ENCODE measurements at regions not wholly inside any gene's neighbourhood (a gene's known extent, or its start where the extent isn't known, plus 50 kb on each side); places are given as distances from the start of the nearest gene placed in this dataset.
"Not testable (repeated sequence)": the region's sequence is repeated elsewhere in the genome, so short reads cannot be mapped to it uniquely, and the experiment has no call there.

- TF ChIP-seq CTCF (IDR thresholded peaks at IDR 0.05; ENCODE audit: low read depth, low read length): no peak
- H3K4me3 ChIP-seq (ENCODE audit: low read depth, low read length): no peak overlapping the region
Measured at GRCh38 chr13:75178436-75178835, 303.5 kb downstream of the TBC1D4 start.

- TF ChIP-seq CTCF (IDR thresholded peaks at IDR 0.05; ENCODE audit: low read depth, low read length): no peak
- no peak overlapping the region for H3K4me3 ChIP-seq (ENCODE audit: low read depth, low read length)
Measured at GRCh38 chr13:75175575-75175974, 306.4 kb downstream of the TBC1D4 start.

GRCh38 chr13:75175097-75175496 lies 306.9 kb downstream of the TBC1D4 start:
- not testable (repeated sequence) for H3K4me3 ChIP-seq (ENCODE audit: low read depth, low read length)

- H3K4me3 ChIP-seq (ENCODE audit: low read depth, low read length): no peak overlapping the region
- no peak for TF ChIP-seq CTCF (IDR thresholded peaks at IDR 0.05; ENCODE audit: low read depth, low read length)
Measured at GRCh38 chr13:75174481-75174880, 307.5 kb downstream of the TBC1D4 start.

- no peak overlapping the region for H3K4me3 ChIP-seq (ENCODE audit: low read depth, low read length)
- no peak for TF ChIP-seq CTCF (IDR thresholded peaks at IDR 0.05; ENCODE audit: low read depth, low read length)
Measured at GRCh38 chr13:75173457-75174356, 308.3 kb downstream of the TBC1D4 start.

- TF ChIP-seq CTCF (IDR thresholded peaks at IDR 0.05; ENCODE audit: low read depth, low read length): no peak
- no peak overlapping the region for H3K4me3 ChIP-seq (ENCODE audit: low read depth, low read length)
Measured at GRCh38 chr13:75170311-75170710, 311.7 kb downstream of the TBC1D4 start.

GRCh38 chr13:75165543-75166230 lies 316.3 kb downstream of the TBC1D4 start:
- no peak for TF ChIP-seq CTCF (IDR thresholded peaks at IDR 0.05; ENCODE audit: low read depth, low read length)
- no peak overlapping the region for H3K4me3 ChIP-seq (ENCODE audit: low read depth, low read length)
